A673 (cell line): ENCODE measurements at regions not wholly inside any gene's neighbourhood (a gene's known extent, or its start where the extent isn't known, plus 50 kb on each side); places are given as distances from the start of the nearest gene placed in this dataset.

ENCODE experiments used
- BruUV-seq: library from RNA; stranded (reverse); fragments of 400-500 nt; replicated peaks from 2 replicates; lab custom pipeline; 2021; lab: Mats Ljungman, UMichigan
- CTCF ChIA-PET: fragments of 300-600 bp; sonication (Branson Sonifier 250); formaldehyde crosslinking; loops from one replicate; lab custom pipeline; 2022; ENCODE audit warnings: antibody characterized with exemption; lab: Charles Lee
- POLR2A ChIA-PET: fragments of 300-600 bp; sonication (Branson Sonifier 250); formaldehyde crosslinking; loops from one replicate; lab custom pipeline; 2022; ENCODE audit warnings: antibody characterized with exemption; ENCODE audit not compliant: low non-redundant PET; lab: Charles Lee
- DNase-seq: peaks from one replicate; pipeline ENCODE4 v3.0.0-alpha.2; 2015; ENCODE audit warnings: low spot score
- H3K27ac ChIP-seq: fragments of 200-600 bp; sonication (generic); 2 replicates; pipeline ENCODE4 v1.5.1; 2016; ENCODE audit warnings: mixed run types, low read depth, mild to moderate bottlenecking, mixed read lengths, antibody characterized with exemption, low read length; ENCODE audit not compliant: poor library complexity, severe bottlenecking
- H3K27me3 ChIP-seq: fragments of 200-600 bp; sonication (generic); replicated peaks from 2 replicates; pipeline ENCODE4 v1.6.1; 2017; ENCODE audit warnings: mixed run types, low read depth, mild to moderate bottlenecking, mixed read lengths, antibody characterized with exemption, low read length; ENCODE audit not compliant: insufficient read depth, poor library complexity
- H3K36me3 ChIP-seq: fragments of 200-600 bp; sonication (generic); 2 replicates; pipeline ENCODE4 v1.6.1; 2016; ENCODE audit warnings: mixed run types, mild to moderate bottlenecking, mixed read lengths, antibody characterized with exemption, low read length; ENCODE audit not compliant: insufficient read depth, poor library complexity, severe bottlenecking
- H3K4me1 ChIP-seq: fragments of 200-600 bp; sonication (generic); 2 replicates; pipeline ENCODE4 v1.6.1; 2017; ENCODE audit warnings: mixed run types, mild to moderate bottlenecking, mixed read lengths, antibody characterized with exemption, low read length; ENCODE audit not compliant: insufficient read depth, poor library complexity, severe bottlenecking
- H3K4me3 ChIP-seq: fragments of 200-600 bp; sonication (generic); 2 replicates; pipeline ENCODE4 v1.5.1; 2016; ENCODE audit warnings: low read depth, mixed run types, mild to moderate bottlenecking, mixed read lengths, low read length; ENCODE audit not compliant: poor library complexity, severe bottlenecking
- H3K9me3 ChIP-seq: fragments of 200-600 bp; sonication (generic); 2 replicates; pipeline ENCODE4 v1.6.1; 2016; ENCODE audit warnings: mixed run types, low read depth, mild to moderate bottlenecking, mixed read lengths, antibody characterized with exemption, low read length; ENCODE audit not compliant: poor library complexity, severe bottlenecking
- CTCF ChIP-seq: fragments of 300-800, 200-600 bp; sonication (generic); conservative IDR thresholded peaks from 2 replicates; pipeline ENCODE4 v1.5.1; 2017; ENCODE audit warnings: low read depth, mild to moderate bottlenecking, antibody characterized with exemption, low read length, moderate library complexity, mixed read lengths
- EZH2 ChIP-seq: fragments of 200-600 bp; sonication (generic); IDR thresholded peaks from 2 replicates; pipeline ENCODE4 v1.6.1; 2017; ENCODE audit warnings: borderline replicate concordance, low read depth, mild to moderate bottlenecking, mixed read lengths, antibody characterized with exemption, low read length; ENCODE audit not compliant: poor library complexity, severe bottlenecking
- intact Hi-C: fragments of 100-400 bp; cut with micrococcal nuclease; formaldehyde crosslinking; loops from one replicate; pipeline ENCODE4 v1.10.0; 2022; ENCODE audit not compliant: unreplicated experiment

GRCh38 chr1:211882381-211883004 lies 51.9 kb upstream of the LPGAT1 start:
- H3K36me3 ChIP-seq, result no peaks in the 10 kb centered on the region
- no peak overlapping the region for H3K27ac ChIP-seq
- ChIA-PET CTCF (no interaction called here), POLR2A (no interaction called here)
- intact Hi-C loops, result no loop called here
- no peaks in the 10 kb centered on the region for H3K4me1 ChIP-seq
- TF ChIP-seq EZH2 (no peak), CTCF (no peak)
- H3K27me3 ChIP-seq, result no peaks in the 10 kb centered on the region
- no TSS peak for BruUV-seq
- no peaks in the 10 kb centered on the region for H3K9me3 ChIP-seq
- no peak for DNase-seq
- H3K4me3 ChIP-seq, result no peak overlapping the region
